ENCODE measurements at regions not wholly inside any gene's neighbourhood (a gene's known extent, or its start where the extent isn't known, plus 50 kb on each side); places are given as distances from the start of the nearest gene placed in this dataset.
"Not testable (repeated sequence)": the region's sequence is repeated elsewhere in the genome, so short reads cannot be mapped to it uniquely, and the experiment has no call there.

- DNase-seq = peak in 1 of 10 donors; percentile 63
- intact Hi-C loops (cut with DNase I) = no loop called here
Measured at GRCh38 chr6:150299873-150300485, 68.8 kb upstream of the IYD start.

DNA sequence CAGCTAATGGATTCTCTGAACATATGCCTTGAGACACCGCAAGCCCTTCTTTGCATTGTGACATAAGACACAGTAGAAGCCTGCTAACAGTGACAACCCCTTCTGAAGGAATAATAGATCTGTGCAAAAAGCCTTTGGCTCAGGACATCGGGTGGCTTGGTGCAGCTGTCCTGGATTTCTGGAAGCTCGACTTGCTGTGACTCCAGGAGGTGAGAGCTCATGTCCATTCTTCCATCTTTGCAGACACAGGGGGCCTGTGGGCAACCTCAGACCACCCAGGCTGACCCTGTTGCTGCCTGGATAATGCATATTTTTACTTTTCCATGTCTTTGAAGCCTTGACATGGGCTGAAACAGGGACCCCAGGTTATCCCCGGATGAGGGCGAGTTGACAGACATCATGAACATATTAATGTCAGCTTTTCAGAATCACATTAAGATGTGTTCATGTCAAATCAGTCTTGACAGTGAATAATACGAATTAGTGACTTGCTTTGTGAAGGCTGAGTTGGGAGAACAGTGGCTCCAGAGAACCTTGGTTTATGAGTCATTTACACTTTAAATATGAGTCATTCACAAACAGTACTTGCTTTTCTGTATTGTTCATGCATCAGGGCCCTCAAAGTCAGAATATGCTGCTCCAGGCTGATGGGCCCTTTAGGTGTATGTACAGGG is 66.8 kb upstream of the IYD start:
- peak in 1 of 10 donors; percentile 27 for DNase-seq
- intact Hi-C loops (cut with DNase I) = no loop called here

DNA sequence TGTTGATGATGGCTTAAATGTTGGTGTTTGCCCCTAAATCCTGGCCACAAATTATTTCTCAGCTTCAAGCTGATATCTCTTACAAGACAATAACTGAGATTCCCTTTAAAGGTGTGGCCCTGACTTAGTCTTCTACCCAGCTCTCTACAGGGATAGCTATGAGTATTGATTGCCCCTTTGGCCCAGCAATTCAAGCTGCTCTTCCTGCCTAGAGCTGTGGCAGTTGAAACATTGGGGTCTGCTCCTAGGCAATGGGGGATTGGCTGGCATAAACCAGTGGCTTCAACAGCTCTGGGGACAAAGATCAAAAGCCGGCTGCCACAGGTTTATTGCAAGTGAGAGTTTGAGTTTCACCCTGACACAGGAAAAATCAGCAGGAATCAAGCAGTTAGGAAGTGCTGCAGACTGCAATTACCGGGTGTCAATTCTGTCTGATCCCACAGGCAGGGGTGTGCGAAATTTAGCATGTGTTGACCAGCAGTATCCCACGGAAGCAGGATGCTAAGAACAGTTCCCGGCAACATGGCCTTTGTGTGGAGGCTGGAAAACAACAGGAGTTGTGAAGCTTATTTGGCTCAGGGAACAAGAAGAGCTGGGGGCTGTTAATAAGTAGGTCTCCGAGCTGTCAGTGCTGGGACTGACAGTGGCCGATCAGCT is 66.2 kb upstream of the IYD start:
- peak in 1 of 10 donors; percentile 17 for DNase-seq
- intact Hi-C loops (cut with DNase I) = no loop called here

DNA sequence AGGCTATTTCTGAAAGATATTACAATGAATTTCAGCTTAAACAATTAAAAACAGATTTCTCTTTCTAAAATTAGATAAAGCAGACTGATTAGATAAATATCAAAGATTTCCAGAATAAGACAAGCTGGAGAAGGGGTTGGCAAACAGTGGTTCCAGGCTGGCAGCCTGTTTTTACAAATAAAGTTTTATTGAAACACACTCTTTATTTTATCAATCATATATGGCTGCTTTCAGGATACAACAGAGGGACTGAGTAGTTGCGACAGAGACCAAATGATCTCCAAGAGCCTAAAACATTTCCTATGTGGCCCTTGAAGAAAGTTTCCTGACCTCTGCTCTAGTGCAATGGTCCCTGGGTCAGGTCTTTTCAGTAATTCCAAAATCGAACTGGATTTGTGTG is 65.6 kb upstream of the IYD start:
- no peak for DNase-seq
- intact Hi-C loops (cut with DNase I) = no loop called here

DNA sequence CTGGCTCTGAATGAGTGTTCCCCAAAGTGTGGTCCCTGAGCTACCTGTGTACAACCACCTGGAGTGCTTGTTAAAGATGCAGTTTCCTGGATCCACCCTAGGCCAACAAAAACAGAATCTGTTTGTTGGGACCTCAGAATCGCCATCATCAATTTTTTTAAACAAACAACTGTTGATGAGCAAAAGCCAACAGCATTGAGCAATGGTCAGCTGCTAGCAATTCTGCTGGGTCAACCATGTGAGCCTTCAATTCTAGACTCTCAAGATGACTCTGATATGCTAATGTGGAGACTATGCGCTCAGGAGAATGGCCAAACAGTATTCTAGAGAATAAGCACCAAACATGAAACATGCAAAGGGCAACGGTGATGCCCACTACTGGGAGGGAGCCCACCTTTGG is 64.4 kb upstream of the IYD start:
- intact Hi-C loops (cut with DNase I) = no loop called here
- peak in 1 of 10 donors; percentile 3 for DNase-seq

- DNase-seq = no peak
- intact Hi-C loops (cut with DNase I) = no loop called here
Measured at GRCh38 chr6:150306290-150306689, 62.5 kb upstream of the IYD start.

GRCh38 chr6:150307520-150307919 is 61.3 kb upstream of the IYD start:
- intact Hi-C loops (cut with DNase I) = no loop called here
- DNase-seq = peak in 1 of 10 donors; percentile 33

GRCh38 chr6:150308812-150309645 is 59.8 kb upstream of the IYD start:
- peak in 1 of 10 donors; percentile 6 for DNase-seq
- intact Hi-C loops (cut with DNase I) = no loop called here

DNA sequence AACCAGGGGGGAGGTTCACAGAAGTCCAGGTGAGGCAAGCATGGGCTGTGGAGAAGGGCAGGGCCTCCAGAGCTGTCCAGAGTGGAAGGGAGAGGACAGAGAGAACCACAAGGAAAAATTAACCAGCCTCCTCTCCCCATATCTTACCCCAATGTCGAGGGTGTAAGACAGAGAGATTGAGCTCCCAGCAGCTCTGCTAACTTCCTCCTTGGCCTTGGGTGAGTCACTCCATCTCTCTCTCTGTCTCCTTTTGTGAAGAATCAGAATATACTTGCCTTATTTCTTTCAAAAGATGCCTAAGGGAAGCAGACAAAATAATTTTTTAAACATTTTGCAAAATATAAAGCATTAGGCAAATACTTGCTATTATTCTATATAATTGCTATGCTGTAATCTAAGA is 58.3 kb upstream of the IYD start:
- DNase-seq = peak in 1 of 10 donors; percentile 12
- intact Hi-C loops (cut with DNase I) = no loop called here

DNA sequence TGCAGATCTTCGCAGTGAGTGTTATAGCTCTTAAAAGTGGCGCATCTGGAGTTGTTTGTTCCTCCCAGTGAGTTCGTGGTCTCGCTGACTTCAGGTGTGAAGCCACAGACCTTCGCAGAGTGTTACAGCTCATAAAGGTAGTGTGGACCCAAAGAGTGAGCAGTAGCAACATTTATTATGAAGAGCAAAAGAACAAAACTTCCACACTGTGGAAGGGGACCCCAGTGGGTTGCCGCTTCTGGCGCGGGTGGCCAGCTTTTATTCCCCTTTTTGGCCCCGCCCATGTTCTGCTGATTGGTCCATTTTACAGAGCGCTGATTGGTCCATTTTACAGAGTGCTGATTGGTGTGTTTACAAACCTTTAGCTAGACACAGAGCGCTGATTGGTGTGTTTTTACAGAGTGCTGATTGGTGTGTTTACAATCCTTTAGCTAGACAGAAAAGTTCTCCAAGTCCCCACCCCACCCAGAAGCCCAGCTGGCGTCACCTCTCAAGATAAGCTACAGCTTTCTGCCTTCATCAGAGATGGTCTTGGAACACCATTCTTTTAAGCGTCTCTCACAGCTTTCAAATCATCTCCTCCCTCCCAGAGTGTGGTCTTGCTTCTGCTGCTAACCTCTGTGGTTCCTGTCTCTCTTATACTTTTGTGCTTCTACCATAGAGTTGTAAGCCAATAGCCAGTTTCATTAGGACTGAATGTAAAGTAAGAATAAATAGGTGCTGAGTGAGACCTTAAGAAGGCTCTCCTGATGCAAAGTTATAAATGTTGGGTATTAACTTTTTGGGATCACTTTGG is 57.5 kb upstream of the IYD start:
- intact Hi-C loops (cut with DNase I) = not testable (repeated sequence)
- peak in 1 of 10 donors; percentile 20 for DNase-seq

DNA sequence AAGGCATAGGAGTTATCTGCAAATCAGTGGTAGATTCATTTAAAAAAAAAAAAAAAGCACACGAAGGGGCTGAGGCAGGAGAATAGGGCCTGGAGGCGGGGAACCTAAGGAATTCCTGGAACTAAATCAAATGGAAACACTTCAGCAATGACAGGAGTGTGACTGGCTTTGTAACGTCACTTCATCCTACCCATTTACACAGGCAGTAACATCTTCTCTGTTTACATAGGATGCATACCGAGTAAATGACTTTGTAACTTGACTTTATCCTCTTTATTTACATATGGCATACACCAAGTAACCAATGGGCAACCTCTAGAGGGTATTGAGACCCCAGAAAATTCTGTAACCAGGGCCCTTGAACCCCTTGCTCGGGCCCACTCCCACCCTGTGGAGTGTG is 56.4 kb upstream of the IYD start:
- DNase-seq = no peak
- intact Hi-C loops (cut with DNase I) = no loop called here

DNA sequence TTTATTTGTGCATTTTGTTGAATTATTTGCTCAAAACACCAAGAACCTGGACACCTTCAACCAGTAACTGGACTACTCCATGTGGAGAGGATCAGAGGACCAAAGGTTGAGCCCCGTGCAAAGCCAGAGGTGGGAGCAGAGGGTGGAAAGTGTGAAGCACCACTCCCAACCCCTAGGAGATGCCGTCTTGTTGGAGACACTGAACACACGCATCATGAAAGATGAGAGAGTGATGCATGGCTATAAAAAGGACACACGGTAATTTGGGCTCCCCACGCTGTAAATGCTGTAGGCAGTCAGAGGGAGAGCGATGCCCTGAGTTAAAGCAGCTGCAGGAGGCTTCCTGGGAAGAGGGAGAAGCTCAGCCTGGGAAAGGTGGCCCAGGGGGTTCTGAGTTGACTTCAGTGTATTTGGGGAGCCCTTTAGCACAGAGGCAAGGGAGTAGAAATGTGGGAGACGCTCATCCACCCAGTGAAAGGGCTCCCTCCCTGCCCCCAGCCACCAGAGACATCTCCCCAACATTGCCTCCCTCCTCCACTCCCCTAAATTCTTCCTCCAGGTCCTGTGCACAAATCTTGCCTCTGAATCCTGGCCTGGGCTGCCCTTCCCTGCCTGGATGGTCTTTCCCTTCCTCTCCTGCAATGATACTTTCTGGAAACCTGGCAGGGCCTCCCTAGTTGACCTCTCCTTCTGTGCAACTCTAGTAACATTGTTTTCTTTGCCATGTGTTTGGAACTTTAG is 55.8 kb upstream of the IYD start:
- intact Hi-C loops (cut with DNase I) = no loop called here
- peak in 3 of 10 donors; percentile 19 to 72 (median 23) for DNase-seq

DNA sequence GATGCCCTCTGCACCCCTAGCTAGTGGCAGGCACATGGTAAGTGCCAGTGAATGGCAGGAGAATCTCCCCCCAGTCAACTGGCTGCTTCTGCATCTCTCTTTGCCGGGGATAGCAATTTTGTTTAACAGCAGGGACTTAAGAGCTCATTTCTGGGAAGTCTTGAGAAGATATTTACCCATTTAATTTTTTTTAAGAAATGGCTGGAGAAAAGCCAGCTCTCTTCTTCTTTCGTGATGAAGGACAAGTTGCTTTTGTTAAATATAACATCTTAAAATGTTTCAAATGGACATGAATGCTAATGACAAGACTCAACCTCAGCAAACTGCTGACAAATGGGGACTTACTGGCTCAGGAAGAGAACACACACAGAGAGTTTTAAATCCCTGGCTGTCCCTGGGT is 55.0 kb upstream of the IYD start:
- intact Hi-C loops (cut with DNase I) = no loop called here

GRCh38 chr6:150314230-150315188 is 54.3 kb upstream of the IYD start:
- intact Hi-C loops (cut with DNase I) = no loop called here
- DNase-seq = peak in 5 of 10 donors; percentile 12 to 86 (median 36)

More for the DNA sequence above, 55.0 kb upstream of the IYD start:
- peak in 1 of 10 donors; percentile 30 for DNase-seq

- intact Hi-C loops (cut with DNase I) = no loop called here
- DNase-seq = no peak
Measured at GRCh38 chr6:150315626-150316025, 53.2 kb upstream of the IYD start.

DNA sequence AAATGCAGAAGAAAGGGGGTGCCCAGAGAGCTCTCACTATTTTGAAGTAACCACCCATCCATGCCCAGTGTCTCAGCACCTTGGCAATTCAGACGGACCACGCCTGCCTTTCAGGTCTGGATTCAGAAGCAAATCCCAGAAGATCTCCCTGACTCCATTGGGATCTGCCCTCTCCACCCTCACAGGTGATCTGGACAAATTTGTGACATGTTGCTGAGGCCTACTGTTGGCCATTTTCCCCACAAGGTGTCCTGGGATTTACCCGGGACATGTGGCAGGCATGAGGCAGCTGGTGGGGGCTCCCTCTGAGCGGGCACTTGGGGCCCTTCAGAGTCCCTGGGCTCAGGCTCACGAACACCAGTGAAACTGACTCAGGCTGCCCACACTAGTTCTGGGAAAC is 51.9 kb upstream of the IYD start:
- DNase-seq = no peak
- intact Hi-C loops (cut with DNase I) = no loop called here
